Heart left ventricle (tissue), 13 donors: ENCODE measurements at regions not wholly inside any gene's neighbourhood (a gene's known extent, or its start where the extent isn't known, plus 50 kb on each side); places are given as distances from the start of the nearest gene placed in this dataset.

Experiments
- CTCF ChIP-seq, 12 donors: fragments of 200-600 bp; sonication (generic) in 4 of 12; IDR thresholded peaks; one replicate each; pipeline versions ENCODE4 v1.5.0 to v1.8.0; 2018 to 2022; ENCODE audit warnings: antibody characterized with exemption in 12 of 12, mild to moderate bottlenecking in 5 of 12
- POLR2A ChIP-seq, 2 donors: fragments of 450-650 bp; IDR thresholded peaks; one replicate each; pipeline ENCODE4 v1.6.1; 2017; ENCODE audit warnings: antibody characterized with exemption in 2 of 2, mild to moderate bottlenecking in 2 of 2, moderate library complexity in 2 of 2
- donor health status: ischemic (EF 13 %, LVEDD 7.1; RV severe dilation, severe dysfunction).
- donor health status: DM: no; HTN: yes; CAD: no.
- donor health status: DM: no; HTN: no; CAD: no.
- donor health status: ischemic (EF 25% LVEDD 6.9; RV normal size, moderate dysfunction).
- donor health status: ischemic (EF 25% LVEDD 5.7; RV mildly dilated, moderate dysfunction).
- donor health status: ischemic (EF 35%, LVEDD 5.7; RV mildly dilated, moderate dysfunction).
- donor health status: nonischemic (EF 11% LVEDD 7.7; RV severe dilation, severe dysfunction).
- donor health status: DM: yes; HTN: yes; CAD: no.
- donor health status: PGD.
- donor health status: ischemic (EF 29% LVEDD 5.4; RV normal size, mild dysfunction).
- donor health status: nonischemic (EF 23%, LVEDD 6.1; RV moderate dilation, normal function).

DNA sequence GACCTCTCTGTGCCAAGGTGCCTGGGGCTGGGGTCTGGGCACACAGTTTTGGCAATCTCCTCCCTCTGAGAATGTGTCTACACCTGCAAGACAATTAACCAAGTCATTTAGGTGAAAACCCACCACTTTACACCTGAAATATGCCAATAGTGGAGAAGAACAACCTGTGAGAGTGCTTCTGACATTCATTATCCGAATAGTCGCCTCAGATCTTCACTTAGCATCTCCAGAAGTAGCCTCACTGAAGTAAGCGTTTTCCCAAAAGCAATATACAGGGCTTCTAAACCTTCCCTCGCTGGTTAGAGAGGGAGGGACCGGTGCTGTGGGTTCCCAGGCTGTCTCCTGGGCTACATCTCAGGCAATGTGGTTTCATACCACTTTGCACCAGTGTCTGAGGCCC is 173.5 kb downstream of the DDX1 start:
- TF ChIP-seq POLR2A (IDR thresholded peaks at IDR 0.05) (no peak), CTCF (IDR thresholded peaks at IDR 0.05) (no peak)
